Vagina (tissue), 2 donors: ENCODE measurements at regions not wholly inside any gene's neighbourhood (a gene's known extent, or its start where the extent isn't known, plus 50 kb on each side); places are given as distances from the start of the nearest gene placed in this dataset.

Experiments
- POLR2A ChIP-seq, 2 donors: fragments of 450-650 bp; IDR thresholded peaks; one replicate each; pipeline ENCODE4 v1.6.1; 2017; ENCODE audit warnings: antibody characterized with exemption in 2 of 2, mild to moderate bottlenecking in 2 of 2, moderate library complexity in 2 of 2
- POLR2AphosphoS5 ChIP-seq, 2 donors: sonication (generic); formaldehyde crosslinking; IDR thresholded peaks; one replicate each; pipeline ENCODE4 v1.9.0; 2017; ENCODE audit warnings: antibody characterized with exemption in 2 of 2, mild to moderate bottlenecking in 2 of 2, low read depth in 1 of 2; ENCODE audit not compliant: insufficient read depth in 1 of 2

DNA sequence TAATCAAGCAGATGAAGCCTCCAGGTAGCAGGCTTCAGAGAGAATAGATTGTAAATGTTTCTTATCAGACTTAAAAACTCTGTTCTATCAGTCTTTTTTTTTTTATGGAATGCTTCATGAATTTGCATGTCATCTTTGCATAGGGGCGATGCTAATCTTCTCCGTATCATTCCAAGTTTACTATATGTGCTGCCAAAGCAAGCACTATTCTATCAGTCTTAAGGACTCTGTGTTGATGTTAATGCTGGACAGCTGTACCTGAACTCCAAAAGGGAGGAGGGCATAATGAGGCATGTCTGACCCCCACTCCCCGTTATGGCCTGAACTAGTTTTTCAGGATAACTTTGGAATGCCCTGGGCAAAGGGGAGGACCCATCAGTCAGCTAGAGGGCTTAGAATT, 66.8 kb upstream of the PRRC2C start:
- no peak for TF ChIP-seq POLR2A (IDR thresholded peaks at IDR 0.05)
- no peak for TF ChIP-seq POLR2AphosphoS5 (IDR thresholded peaks at IDR 0.05; ENCODE audit: insufficient read depth in 1 of 2, low read depth in 1 of 2)
